CD14-positive monocyte (primary cell): ENCODE measurements at regions not wholly inside any gene's neighbourhood (a gene's known extent, or its start where the extent isn't known, plus 50 kb on each side); places are given as distances from the start of the nearest gene placed in this dataset.

Experiments used
- DNase-seq, 3 donors: peaks; one replicate each; pipeline ENCODE4 v3.0.0-alpha.2; 2011 to 2022
- H2AFZ ChIP-seq: 2 replicates; pipeline ENCODE4 v1.6.0; 2012; ENCODE audit warnings: mild to moderate bottlenecking, low read depth, low read length, inconsistent platforms; ENCODE audit not compliant: insufficient read depth, poor library complexity, severe bottlenecking
- H3K27ac ChIP-seq, 2 donors: 1 replicate in 1 of 2; 2 replicates in 1 of 2; pipeline ENCODE4 v1.5.1; 2012 to 2013; ENCODE audit warnings: low read length in 2 of 2, control low read depth in 1 of 2, inconsistent platforms in 1 of 2, low read depth in 1 of 2, mild to moderate bottlenecking in 1 of 2
- H3K27me3 ChIP-seq, 2 donors: one replicate each; pipeline versions ENCODE4 v1.6.0 to v1.6.1; 2011 to 2013; ENCODE audit warnings: low read length in 2 of 2; ENCODE audit not compliant: control insufficient read depth in 2 of 2, insufficient read depth in 2 of 2
- H3K36me3 ChIP-seq, 2 donors: replicated peaks in 1 of 2; 1 replicate in 1 of 2; 2 replicates in 1 of 2; pipeline versions ENCODE4 v1.5.1 to v1.6.1; 2012 to 2013; ENCODE audit warnings: low read length in 2 of 2, control low read depth in 1 of 2, inconsistent platforms in 1 of 2, mild to moderate bottlenecking in 1 of 2; ENCODE audit not compliant: insufficient read depth in 2 of 2, control insufficient read depth in 1 of 2
- H3K4me1 ChIP-seq, 2 donors: 1 replicate in 1 of 2; 2 replicates in 1 of 2; pipeline versions ENCODE4 v1.5.1 to v1.6.1; 2012 to 2013; ENCODE audit warnings: low read length in 2 of 2, control low read depth in 1 of 2, inconsistent platforms in 1 of 2, mild to moderate bottlenecking in 1 of 2, moderate library complexity in 1 of 2; ENCODE audit not compliant: insufficient read depth in 2 of 2, control insufficient read depth in 1 of 2
- H3K4me2 ChIP-seq: replicated peaks from 2 replicates; pipeline ENCODE3; 2012; ENCODE audit warnings: low read length, moderate library complexity, mild to moderate bottlenecking; ENCODE audit not compliant: poor library complexity, severe bottlenecking; ENCODE audit errors: extremely low read depth
- H3K4me3 ChIP-seq, 3 experiments: fragments of 200-600 bp in 1 of 3; sonication (generic) in 1 of 3; replicated peaks in 1 of 3; 1 replicate in 2 of 3; 2 replicates in 1 of 3; pipeline ENCODE4 v1.5.1; 2011 to 2013; ENCODE audit warnings: low read length in 3 of 3, mild to moderate bottlenecking in 3 of 3, control low read depth in 2 of 3, low read depth in 2 of 3, inconsistent platforms in 1 of 3, moderate library complexity in 1 of 3
- H3K79me2 ChIP-seq: 2 replicates; pipeline ENCODE4 v1.6.0; 2012; ENCODE audit warnings: mild to moderate bottlenecking, control low read depth, inconsistent platforms, low read length, moderate library complexity; ENCODE audit not compliant: insufficient read depth
- H3K9ac ChIP-seq: 2 replicates; pipeline ENCODE4 v1.6.0; 2017; ENCODE audit warnings: low read length, mild to moderate bottlenecking; ENCODE audit not compliant: insufficient read depth, poor library complexity, severe bottlenecking
- H3K9me3 ChIP-seq, 2 donors: replicated peaks in 1 of 2; 1 replicate in 1 of 2; 2 replicates in 1 of 2; pipeline versions ENCODE4 v1.5.1 to v1.6.1; 2012 to 2013; ENCODE audit warnings: low read length in 2 of 2, control low read depth in 1 of 2; ENCODE audit not compliant: control insufficient read depth in 1 of 2, insufficient read depth in 1 of 2
- H4K20me1 ChIP-seq: 2 replicates; pipeline ENCODE4 v1.6.0; 2012; ENCODE audit warnings: mild to moderate bottlenecking, low read length, control low read depth, moderate library complexity; ENCODE audit not compliant: insufficient read depth
- H3K27ac Mint-ChIP-seq, 7 donors: one replicate each; pipeline ENCODE4 v1.8.0; 2020; ENCODE audit warnings: mild to moderate bottlenecking in 7 of 7, mixed read lengths in 7 of 7, moderate library complexity in 6 of 7, inconsistent platforms in 2 of 7
- H3K27me3 Mint-ChIP-seq, 3 donors: one replicate each; pipeline ENCODE4 v1.8.0; 2021 to 2022; ENCODE audit warnings: low read depth in 3 of 3, mild to moderate bottlenecking in 3 of 3, mixed read lengths in 3 of 3, moderate library complexity in 3 of 3, inconsistent platforms in 1 of 3
- H3K36me3 Mint-ChIP-seq, 2 donors: one replicate each; pipeline ENCODE4 v1.8.0; 2020; ENCODE audit warnings: mixed read lengths in 2 of 2, inconsistent platforms in 1 of 2, mild to moderate bottlenecking in 1 of 2
- H3K4me1 Mint-ChIP-seq: one replicate; pipeline ENCODE4 v1.8.0; 2020; ENCODE audit warnings: mild to moderate bottlenecking, mixed read lengths
- H3K4me3 Mint-ChIP-seq, 2 donors: one replicate each; pipeline ENCODE4 v1.8.0; 2020; ENCODE audit warnings: mild to moderate bottlenecking in 2 of 2, mixed read lengths in 2 of 2, moderate library complexity in 1 of 2
- H3K9me3 Mint-ChIP-seq, 7 donors: one replicate each; pipeline ENCODE4 v1.8.0; 2020 to 2022; ENCODE audit warnings: mixed read lengths in 7 of 7, mild to moderate bottlenecking in 6 of 7, moderate library complexity in 6 of 7, inconsistent platforms in 2 of 7
- WGBS: methylation state at CpG from one replicate; pipeline ENCODE4 v1.1.5; 2013; ENCODE audit warnings: missing lambda C conversion rate; ENCODE audit not compliant: insufficient coverage; 5-methylcytosine and 5-hydroxymethylcytosine counted together
- intact Hi-C, 2 donors: fragments of 100-400 bp; cut with micrococcal nuclease; formaldehyde crosslinking; loops; one replicate each; pipeline versions ENCODE4 v1.15.0 to v1.15.1; 2023
- TF ChIP-seq, protein P1 (sequence below): fragments of 200-600 bp; IDR thresholded peaks from one replicate; pipeline ENCODE4 v1.8.0; 2022; ENCODE audit warnings: antibody characterized with exemption, mild to moderate bottlenecking

DNA sequence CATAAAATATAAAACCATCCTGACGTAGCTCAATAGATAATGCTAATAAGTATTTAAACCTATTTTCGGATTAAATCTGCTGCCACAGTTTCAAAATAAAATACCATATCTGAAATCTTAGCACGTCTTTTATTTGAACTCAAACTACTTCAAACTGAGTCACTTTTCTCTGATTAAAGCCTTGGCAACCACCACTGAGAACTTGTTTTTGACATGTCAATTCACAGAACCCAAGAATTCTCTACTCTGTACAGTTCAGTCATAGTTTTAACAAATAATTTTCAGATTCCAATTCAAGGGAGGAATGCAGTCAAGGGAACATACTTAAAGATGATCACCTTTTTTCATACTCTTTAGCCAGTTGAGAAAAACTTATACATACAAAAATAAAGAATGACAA, 643.2 kb downstream of the KCNT2 start:
- intact Hi-C loops = no loop called here
- no peaks in the 10 kb centered on the region for H3K4me1 Mint-ChIP-seq
- TF ChIP-seq, protein P1, sequence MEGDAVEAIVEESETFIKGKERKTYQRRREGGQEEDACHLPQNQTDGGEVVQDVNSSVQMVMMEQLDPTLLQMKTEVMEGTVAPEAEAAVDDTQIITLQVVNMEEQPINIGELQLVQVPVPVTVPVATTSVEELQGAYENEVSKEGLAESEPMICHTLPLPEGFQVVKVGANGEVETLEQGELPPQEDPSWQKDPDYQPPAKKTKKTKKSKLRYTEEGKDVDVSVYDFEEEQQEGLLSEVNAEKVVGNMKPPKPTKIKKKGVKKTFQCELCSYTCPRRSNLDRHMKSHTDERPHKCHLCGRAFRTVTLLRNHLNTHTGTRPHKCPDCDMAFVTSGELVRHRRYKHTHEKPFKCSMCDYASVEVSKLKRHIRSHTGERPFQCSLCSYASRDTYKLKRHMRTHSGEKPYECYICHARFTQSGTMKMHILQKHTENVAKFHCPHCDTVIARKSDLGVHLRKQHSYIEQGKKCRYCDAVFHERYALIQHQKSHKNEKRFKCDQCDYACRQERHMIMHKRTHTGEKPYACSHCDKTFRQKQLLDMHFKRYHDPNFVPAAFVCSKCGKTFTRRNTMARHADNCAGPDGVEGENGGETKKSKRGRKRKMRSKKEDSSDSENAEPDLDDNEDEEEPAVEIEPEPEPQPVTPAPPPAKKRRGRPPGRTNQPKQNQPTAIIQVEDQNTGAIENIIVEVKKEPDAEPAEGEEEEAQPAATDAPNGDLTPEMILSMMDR = no peak
- WGBS = 91% methylated on average over 1 of the region's 3 CpGs
- no peaks in the 10 kb centered on the region for H3K4me1 ChIP-seq
- no peaks in the 10 kb centered on the region for H3K36me3 Mint-ChIP-seq
- no peak overlapping the region for H3K4me3 ChIP-seq
- no peaks in the 10 kb centered on the region for H3K79me2 ChIP-seq
- H3K27me3 Mint-ChIP-seq = peaks cover 0 to 4% (median 0%) of the 10 kb centered on the region in 3 donors
- peaks cover 0 to 9% (median 0%) of the 10 kb centered on the region in 7 donors for H3K9me3 Mint-ChIP-seq
- no peak overlapping the region for H3K4me2 ChIP-seq
- no peak overlapping the region for H3K27ac ChIP-seq
- no peak overlapping the region for H3K4me3 Mint-ChIP-seq
- H3K9me3 ChIP-seq = no peaks in the 10 kb centered on the region
- no peaks in the 10 kb centered on the region for H3K36me3 ChIP-seq
- no peak overlapping the region for H3K9ac ChIP-seq
- no peak for DNase-seq
- no peaks in the 10 kb centered on the region for H4K20me1 ChIP-seq
- H3K27me3 ChIP-seq = no peaks in the 10 kb centered on the region
- H3K27ac Mint-ChIP-seq = no peak overlapping the region
- no peak overlapping the region for H2AFZ ChIP-seq

GRCh38 chr1:195964516-195964915, 643.7 kb downstream of the KCNT2 start:
- no peaks in the 10 kb centered on the region for H3K36me3 Mint-ChIP-seq
- H3K4me2 ChIP-seq = no peak overlapping the region
- DNase-seq = no peak
- peaks cover 0 to 5% (median 0%) of the 10 kb centered on the region in 7 donors for H3K9me3 Mint-ChIP-seq
- no peak overlapping the region for H3K9ac ChIP-seq
- no peak overlapping the region for H3K27ac Mint-ChIP-seq
- H3K27me3 Mint-ChIP-seq = peaks cover 0 to 3% (median 0%) of the 10 kb centered on the region in 3 donors
- H4K20me1 ChIP-seq = no peaks in the 10 kb centered on the region
- no peak overlapping the region for H3K4me3 Mint-ChIP-seq
- H3K4me1 ChIP-seq = no peaks in the 10 kb centered on the region
- H3K4me1 Mint-ChIP-seq = no peaks in the 10 kb centered on the region
- intact Hi-C loops = no loop called here
- H2AFZ ChIP-seq = no peak overlapping the region
- no peaks in the 10 kb centered on the region for H3K79me2 ChIP-seq
- H3K27me3 ChIP-seq = no peaks in the 10 kb centered on the region
- no peak overlapping the region for H3K27ac ChIP-seq
- no peaks in the 10 kb centered on the region for H3K36me3 ChIP-seq
- TF ChIP-seq, protein P1 = no peak
- H3K4me3 ChIP-seq = no peak overlapping the region
- no peaks in the 10 kb centered on the region for H3K9me3 ChIP-seq
